ENCODE measurements at regions not wholly inside any gene's neighbourhood (a gene's known extent, or its start where the extent isn't known, plus 50 kb on each side); places are given as distances from the start of the nearest gene placed in this dataset.

GRCh38 chr6:104187616-104188015 lies 672.1 kb downstream of the HACE1 start:
- no peak for DNase-seq (ENCODE audit: low spot score)

GRCh38 chr6:104186831-104187230 lies 672.9 kb downstream of the HACE1 start:
- no peak for DNase-seq (ENCODE audit: low spot score)

- no peak for DNase-seq (ENCODE audit: low spot score)
Observed at GRCh38 chr6:104183816-104184435, 675.8 kb downstream of the HACE1 start.

GRCh38 chr6:104182811-104183210 lies 676.9 kb downstream of the HACE1 start:
- no peak for DNase-seq (ENCODE audit: low spot score)

- DNase-seq (ENCODE audit: low spot score) = no peak
Observed at GRCh38 chr6:104173668-104174067, 686.1 kb downstream of the HACE1 start.

GRCh38 chr6:104170401-104170800 lies 689.3 kb downstream of the HACE1 start:
- DNase-seq (ENCODE audit: low spot score) = no peak

- no peak for DNase-seq (ENCODE audit: low spot score)
Observed at GRCh38 chr6:104166055-104166668, 693.6 kb downstream of the HACE1 start.

GRCh38 chr6:104162036-104162669 lies 697.6 kb downstream of the HACE1 start:
- DNase-seq (ENCODE audit: low spot score) = no peak

- DNase-seq (ENCODE audit: low spot score) = no peak
Observed at GRCh38 chr6:104159045-104159618, 700.6 kb downstream of the HACE1 start.

- DNase-seq (ENCODE audit: low spot score) = no peak
Observed at GRCh38 chr6:104143757-104144156, 716.0 kb downstream of the HACE1 start.

- no peak for DNase-seq (ENCODE audit: low spot score)
Observed at GRCh38 chr6:104134876-104135275, 724.8 kb downstream of the HACE1 start.

GRCh38 chr6:104130343-104130742 lies 729.4 kb downstream of the HACE1 start:
- no peak for DNase-seq (ENCODE audit: low spot score)

- DNase-seq (ENCODE audit: low spot score) = no peak
Observed at GRCh38 chr6:104126315-104127005, 733.3 kb downstream of the HACE1 start.

GRCh38 chr6:104123227-104123626 lies 736.5 kb downstream of the HACE1 start:
- no peak for DNase-seq (ENCODE audit: low spot score)

- no peak for DNase-seq (ENCODE audit: low spot score)
Observed at GRCh38 chr6:104118274-104118673, 741.4 kb downstream of the HACE1 start.

GRCh38 chr6:104109806-104110205 lies 749.9 kb downstream of the HACE1 start:
- no peak for DNase-seq (ENCODE audit: low spot score)

- DNase-seq (ENCODE audit: low spot score) = no peak
Observed at GRCh38 chr6:104108634-104109033, 751.1 kb downstream of the HACE1 start.

GRCh38 chr6:104095661-104096416 lies 763.9 kb downstream of the HACE1 start:
- no peak for DNase-seq (ENCODE audit: low spot score)

- DNase-seq (ENCODE audit: low spot score) = no peak
Observed at GRCh38 chr6:104087765-104088164, 772.0 kb downstream of the HACE1 start.

GRCh38 chr6:104068281-104068680 lies 791.4 kb downstream of the HACE1 start:
- no peak for DNase-seq (ENCODE audit: low spot score)

- DNase-seq (ENCODE audit: low spot score) = no peak
Observed at GRCh38 chr6:104064876-104065275, 794.8 kb downstream of the HACE1 start.

- no peak for DNase-seq (ENCODE audit: low spot score)
Observed at GRCh38 chr6:104050455-104050854, 809.3 kb downstream of the HACE1 start.

All from ecto neural progenitor cell (in vitro differentiated cells).